Astrocyte of the hippocampus (primary cell): ENCODE measurements at regions not wholly inside any gene's neighbourhood (a gene's known extent, or its start where the extent isn't known, plus 50 kb on each side); places are given as distances from the start of the nearest gene placed in this dataset.

ENCODE experiments used
- DNase-seq: peaks from one replicate; pipeline ENCODE4 v3.0.0; 2011; ENCODE audit warnings: low read depth, low spot score

- no peak for DNase-seq
These were observed 695.1 kb downstream of the INHBA start for GRCh38 chr7:41007811-41008210.

GRCh38 chr7:41007351-41007751 is 695.5 kb downstream of the INHBA start:
- peak; percentile 71 for DNase-seq

- DNase-seq, result peak; percentile 29
These were observed 696.4 kb downstream of the INHBA start for GRCh38 chr7:41006306-41006995.

- DNase-seq, result peak; percentile 49
These were observed 697.5 kb downstream of the INHBA start for GRCh38 chr7:41005374-41005901.

- DNase-seq, result no peak
These were observed 698.9 kb downstream of the INHBA start for GRCh38 chr7:41003977-41004376.

- DNase-seq, result no peak
These were observed 699.3 kb downstream of the INHBA start for GRCh38 chr7:41003611-41003940.

GRCh38 chr7:41002741-41003610 is 699.9 kb downstream of the INHBA start:
- DNase-seq, result peak; percentile 26

GRCh38 chr7:41000042-41000441 is 702.8 kb downstream of the INHBA start:
- no peak for DNase-seq

- DNase-seq, result peak; percentile 83
These were observed 706.6 kb downstream of the INHBA start for GRCh38 chr7:40996233-40996677.

- DNase-seq, result no peak
These were observed 712.0 kb downstream of the INHBA start for GRCh38 chr7:40990841-40991240.

- no peak for DNase-seq
These were observed 715.3 kb downstream of the INHBA start for GRCh38 chr7:40987571-40987970.

GRCh38 chr7:40986351-40986873 is 716.5 kb downstream of the INHBA start:
- DNase-seq, result peak; percentile 65

- DNase-seq, result no peak
These were observed 719.8 kb downstream of the INHBA start for GRCh38 chr7:40983111-40983510.

GRCh38 chr7:40979296-40979695 is 723.6 kb downstream of the INHBA start:
- peak; percentile 20 for DNase-seq

- DNase-seq, result peak; percentile 62
These were observed 724.8 kb downstream of the INHBA start for GRCh38 chr7:40978047-40978446.

GRCh38 chr7:40977533-40977932 is 725.4 kb downstream of the INHBA start:
- DNase-seq, result no peak

- DNase-seq, result no peak
These were observed 730.5 kb downstream of the INHBA start for GRCh38 chr7:40972426-40972825.

- DNase-seq, result no peak
These were observed 733.2 kb downstream of the INHBA start for GRCh38 chr7:40969641-40970040.

GRCh38 chr7:40966693-40967092 is 736.2 kb downstream of the INHBA start:
- DNase-seq, result peak; percentile 18

- DNase-seq, result no peak
These were observed 737.1 kb downstream of the INHBA start for GRCh38 chr7:40965774-40966173.

GRCh38 chr7:40965016-40965415 is 737.9 kb downstream of the INHBA start:
- DNase-seq, result no peak

GRCh38 chr7:40964610-40965009 is 738.3 kb downstream of the INHBA start:
- no peak for DNase-seq
